HUES48 (cell line): ENCODE measurements at regions not wholly inside any gene's neighbourhood (a gene's known extent, or its start where the extent isn't known, plus 50 kb on each side); places are given as distances from the start of the nearest gene placed in this dataset.

Source experiments
- H3K27ac ChIP-seq: one replicate; pipeline ENCODE4 v1.7.0; 2013; ENCODE audit warnings: low read depth, low read length, inconsistent platforms
- H3K27me3 ChIP-seq: 2 replicates; pipeline ENCODE4 v1.6.1; 2013; ENCODE audit warnings: mild to moderate bottlenecking, low read length; ENCODE audit not compliant: control insufficient read depth, insufficient read depth
- H3K36me3 ChIP-seq: 2 replicates; pipeline ENCODE4 v1.6.1; 2013; ENCODE audit warnings: low read length; ENCODE audit not compliant: control insufficient read depth, insufficient read depth
- H3K4me1 ChIP-seq: 2 replicates; pipeline ENCODE4 v1.6.1; 2013; ENCODE audit warnings: mild to moderate bottlenecking, low read length; ENCODE audit not compliant: control insufficient read depth, insufficient read depth
- H3K4me3 ChIP-seq: 2 replicates; pipeline ENCODE4 v1.5.1; 2013; ENCODE audit warnings: mild to moderate bottlenecking, low read depth, low read length
- H3K9ac ChIP-seq: 2 replicates; pipeline ENCODE4 v1.6.1; 2013; ENCODE audit warnings: mild to moderate bottlenecking, low read depth, low read length, moderate library complexity
- H3K9me3 ChIP-seq: 2 replicates; pipeline ENCODE4 v1.6.1; 2013; ENCODE audit warnings: low read length; ENCODE audit not compliant: control insufficient read depth, insufficient read depth

DNA sequence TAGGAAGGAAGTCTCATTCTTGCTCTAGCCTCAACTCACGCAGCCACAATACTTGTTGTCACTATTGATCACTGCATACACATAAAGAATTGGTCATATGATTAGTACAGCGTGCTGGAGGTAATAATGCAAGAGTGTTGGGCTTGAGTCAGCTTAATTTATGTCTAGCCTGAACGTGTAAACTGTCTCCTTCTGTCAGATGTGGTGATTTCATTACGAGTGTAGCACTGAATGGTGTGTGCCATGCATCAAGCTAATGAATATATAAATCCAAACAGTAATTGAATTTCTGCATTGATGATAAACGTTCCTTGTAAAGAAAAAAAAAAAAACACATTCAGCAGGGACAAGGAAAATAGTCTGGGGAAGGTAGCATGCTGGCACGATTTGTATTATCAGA is 396.2 kb upstream of the RAG2 start:
- no peaks in the 10 kb centered on the region for H3K4me1 ChIP-seq
- no peaks in the 10 kb centered on the region for H3K9me3 ChIP-seq
- no peak overlapping the region for H3K4me3 ChIP-seq
- no peaks in the 10 kb centered on the region for H3K27me3 ChIP-seq
- H3K27ac ChIP-seq = no peak overlapping the region
- H3K36me3 ChIP-seq = no peaks in the 10 kb centered on the region
- H3K9ac ChIP-seq = no peak overlapping the region

DNA sequence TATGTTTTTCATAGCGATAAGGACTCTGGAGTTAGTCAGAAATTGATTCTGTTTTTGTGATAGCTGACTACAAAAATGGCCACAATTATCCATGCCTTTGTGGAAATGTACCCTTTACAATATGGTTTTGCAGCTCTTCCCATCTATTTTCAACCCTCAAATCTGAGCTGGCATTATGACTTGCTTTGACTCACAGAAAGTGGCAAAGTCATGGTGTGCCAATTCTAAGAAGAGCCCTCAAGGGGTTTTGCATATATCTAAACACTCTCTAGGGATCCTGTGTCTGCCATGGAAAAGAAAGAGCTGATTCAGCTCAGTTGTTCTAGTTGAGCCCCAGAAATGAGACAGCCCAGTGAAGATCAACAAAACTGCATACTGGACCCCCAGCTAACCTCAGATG is 390.5 kb upstream of the RAG2 start:
- H3K9me3 ChIP-seq = peaks cover 8% of the 10 kb centered on the region; the same call in 1 of the 2 replicates

GRCh38 chr11:36985562-36985961 is 387.5 kb upstream of the RAG2 start:
- no peaks in the 10 kb centered on the region for H3K4me1 ChIP-seq
- no peaks in the 10 kb centered on the region for H3K36me3 ChIP-seq
- no peaks in the 10 kb centered on the region for H3K27me3 ChIP-seq
- H3K4me3 ChIP-seq = no peak overlapping the region
- H3K9ac ChIP-seq = no peak overlapping the region
- H3K9me3 ChIP-seq = peaks cover 23% of the 10 kb centered on the region; the same call in 1 of the 2 replicates
- H3K27ac ChIP-seq = no peak overlapping the region

More for the DNA sequence above, 390.5 kb upstream of the RAG2 start:
- H3K4me1 ChIP-seq = no peaks in the 10 kb centered on the region
- H3K27ac ChIP-seq = no peak overlapping the region
- H3K4me3 ChIP-seq = no peak overlapping the region
- H3K36me3 ChIP-seq = no peaks in the 10 kb centered on the region
- H3K27me3 ChIP-seq = no peaks in the 10 kb centered on the region
- H3K9ac ChIP-seq = no peak overlapping the region

GRCh38 chr11:36976741-36977140 is 378.7 kb upstream of the RAG2 start:
- Histone ChIP-seq H3K9me3 (peaks cover 19% of the 10 kb centered on the region), H3K4me3 (no peak overlapping the region), H3K4me1 (no peaks in the 10 kb centered on the region)

GRCh38 chr11:36974771-36975170 is 376.7 kb upstream of the RAG2 start:
- no peak overlapping the region for H3K9ac ChIP-seq
- no peak overlapping the region for H3K27ac ChIP-seq
- H3K27me3 ChIP-seq = no peaks in the 10 kb centered on the region

More at GRCh38 chr11:36976741-36977140, 378.7 kb upstream of the RAG2 start:
- Histone ChIP-seq H3K27ac (no peak overlapping the region), H3K9ac (no peak overlapping the region), H3K27me3 (no peaks in the 10 kb centered on the region), H3K36me3 (no peaks in the 10 kb centered on the region)

DNA sequence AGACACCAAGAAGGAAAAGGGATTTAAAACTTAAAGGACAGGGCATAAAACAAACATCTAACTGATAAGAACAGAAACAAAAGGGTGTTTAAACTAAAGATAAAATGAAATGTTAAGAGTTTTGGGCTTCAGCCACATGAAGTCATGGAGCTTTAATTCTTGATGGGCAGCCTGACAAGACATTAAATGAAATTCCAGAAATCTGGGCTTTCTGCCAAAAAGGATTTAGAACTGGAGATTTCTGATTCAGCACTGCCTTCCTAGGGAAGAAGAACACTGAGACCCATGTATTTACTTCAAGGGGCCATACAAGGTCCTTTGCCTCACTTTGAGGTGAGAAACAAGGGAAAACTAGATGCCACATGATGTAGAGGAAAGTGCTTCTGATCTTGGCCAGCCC is 355.9 kb upstream of the RAG2 start:
- H3K4me3 ChIP-seq = no peak overlapping the region
- H3K9me3 ChIP-seq = no peaks in the 10 kb centered on the region
- H3K36me3 ChIP-seq = no peaks in the 10 kb centered on the region
- no peaks in the 10 kb centered on the region for H3K27me3 ChIP-seq
- no peak overlapping the region for H3K9ac ChIP-seq
- H3K27ac ChIP-seq = no peak overlapping the region
- H3K4me1 ChIP-seq = no peaks in the 10 kb centered on the region

More at GRCh38 chr11:36974771-36975170, 376.7 kb upstream of the RAG2 start:
- H3K4me1 ChIP-seq = no peaks in the 10 kb centered on the region
- no peak overlapping the region for H3K4me3 ChIP-seq
- peaks cover 9% of the 10 kb centered on the region for H3K9me3 ChIP-seq
- H3K36me3 ChIP-seq = no peaks in the 10 kb centered on the region

- Histone ChIP-seq H3K4me1 (no peaks in the 10 kb centered on the region), H3K9me3 (no peaks in the 10 kb centered on the region), H3K27ac (no peak overlapping the region), H3K4me3 (no peak overlapping the region), H3K27me3 (no peaks in the 10 kb centered on the region), H3K9ac (no peak overlapping the region), H3K36me3 (no peaks in the 10 kb centered on the region)
Measured at GRCh38 chr11:36948460-36949127, 350.6 kb upstream of the RAG2 start.

DNA sequence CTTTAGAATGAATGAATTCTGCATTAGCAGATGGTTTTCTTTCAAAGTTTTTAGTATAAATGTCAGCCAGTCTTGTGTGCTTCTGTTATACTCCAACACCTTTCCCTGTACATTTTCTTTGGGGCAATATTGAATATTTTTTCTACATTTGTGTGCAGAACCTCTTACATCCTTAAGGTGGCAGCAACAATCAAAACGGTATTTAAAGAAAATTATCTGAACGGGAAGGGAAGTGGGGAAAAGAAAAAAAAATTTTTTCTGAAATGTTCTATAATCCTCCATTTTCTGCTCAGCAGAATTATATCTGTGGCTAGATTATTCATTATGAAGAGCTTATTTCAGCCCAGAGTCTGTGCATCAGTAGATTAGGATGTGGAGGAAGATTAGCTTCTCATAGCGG is 347.3 kb upstream of the RAG2 start:
- Histone ChIP-seq H3K27ac (no peak overlapping the region), H3K36me3 (no peaks in the 10 kb centered on the region), H3K4me3 (no peak overlapping the region), H3K27me3 (no peaks in the 10 kb centered on the region), H3K4me1 (no peaks in the 10 kb centered on the region), H3K9me3 (no peaks in the 10 kb centered on the region), H3K9ac (no peak overlapping the region)

DNA sequence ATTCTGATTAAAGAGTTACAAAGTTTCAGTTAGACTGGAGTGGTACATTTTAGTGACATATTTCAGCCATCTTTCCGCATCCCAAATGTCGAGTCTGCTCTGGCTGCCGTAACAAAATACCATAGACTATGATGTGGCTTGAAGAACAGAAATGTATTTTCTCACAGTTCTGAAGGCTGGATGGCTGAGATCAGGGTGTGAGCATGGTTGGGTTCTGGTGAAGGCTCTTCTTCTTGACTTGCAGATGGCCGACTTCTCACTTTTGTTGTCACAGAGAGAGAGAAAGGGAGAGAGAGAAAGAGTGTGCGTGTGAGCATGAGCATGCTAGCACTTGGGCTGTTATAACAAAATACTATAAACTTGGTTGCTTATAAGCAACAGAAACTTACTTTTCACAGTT is 335.4 kb upstream of the RAG2 start:
- no peak overlapping the region for H3K4me3 ChIP-seq
- no peaks in the 10 kb centered on the region for H3K27me3 ChIP-seq
- no peak overlapping the region for H3K9ac ChIP-seq
- H3K4me1 ChIP-seq = no peaks in the 10 kb centered on the region
- no peaks in the 10 kb centered on the region for H3K36me3 ChIP-seq
- H3K9me3 ChIP-seq = no peaks in the 10 kb centered on the region
- no peak overlapping the region for H3K27ac ChIP-seq

DNA sequence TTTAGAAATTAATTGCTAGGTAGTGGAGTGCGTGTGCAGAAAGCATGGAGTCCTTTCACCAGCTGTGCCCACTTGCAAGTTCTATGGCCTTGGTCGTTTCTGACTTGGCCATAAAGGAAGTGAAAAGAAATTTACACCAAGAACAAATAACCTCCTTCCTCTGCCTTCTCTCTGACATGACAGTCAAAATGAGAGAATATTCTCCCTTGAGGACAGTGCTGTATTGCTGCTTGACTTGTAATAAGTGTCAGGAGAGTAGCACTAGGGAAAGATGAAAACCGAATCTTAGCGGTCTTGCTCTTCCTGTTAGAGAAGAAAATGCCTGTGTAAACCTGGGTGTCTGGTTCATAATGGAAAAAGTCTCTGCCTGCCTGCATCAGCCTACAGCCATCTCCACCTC is 333.1 kb upstream of the RAG2 start:
- H3K27me3 ChIP-seq = no peaks in the 10 kb centered on the region
- H3K27ac ChIP-seq = no peak overlapping the region
- no peaks in the 10 kb centered on the region for H3K4me1 ChIP-seq
- no peaks in the 10 kb centered on the region for H3K36me3 ChIP-seq
- no peak overlapping the region for H3K4me3 ChIP-seq
- H3K9me3 ChIP-seq = no peaks in the 10 kb centered on the region
- H3K9ac ChIP-seq = no peak overlapping the region

- Histone ChIP-seq H3K9ac (no peak overlapping the region), H3K9me3 (no peaks in the 10 kb centered on the region), H3K27ac (no peak overlapping the region), H3K27me3 (no peaks in the 10 kb centered on the region), H3K36me3 (no peaks in the 10 kb centered on the region), H3K4me1 (no peaks in the 10 kb centered on the region), H3K4me3 (no peak overlapping the region)
Measured at GRCh38 chr11:36930256-36930655, 332.2 kb upstream of the RAG2 start.
